ENCODE measurements at regions not wholly inside any gene's neighbourhood (a gene's known extent, or its start where the extent isn't known, plus 50 kb on each side); places are given as distances from the start of the nearest gene placed in this dataset.

- no peak for DNase-seq (ENCODE audit: low read depth in 2 of 2)
Measured at GRCh38 chr20:20827992-20828597, 115.7 kb upstream of the RALGAPA2 start.

- peak; percentile 18 to 35 for DNase-seq (ENCODE audit: low read depth in 2 of 2)
Measured at GRCh38 chr20:20824924-20825584, 112.6 kb upstream of the RALGAPA2 start.

GRCh38 chr20:20823476-20823881 is 111.0 kb upstream of the RALGAPA2 start:
- DNase-seq (ENCODE audit: low read depth in 2 of 2): no peak

GRCh38 chr20:20821484-20822260 is 109.2 kb upstream of the RALGAPA2 start:
- DNase-seq (ENCODE audit: low read depth in 2 of 2): no peak

- DNase-seq (ENCODE audit: low read depth in 2 of 2): no peak
Measured at GRCh38 chr20:20820785-20821483, 108.5 kb upstream of the RALGAPA2 start.

GRCh38 chr20:20820104-20820503 is 107.7 kb upstream of the RALGAPA2 start:
- no peak for DNase-seq (ENCODE audit: low read depth in 2 of 2)

GRCh38 chr20:20816969-20817755 is 104.7 kb upstream of the RALGAPA2 start:
- no peak for DNase-seq (ENCODE audit: low read depth in 2 of 2)

GRCh38 chr20:20815711-20816455 is 103.4 kb upstream of the RALGAPA2 start:
- DNase-seq (ENCODE audit: low read depth in 2 of 2): no peak

- DNase-seq (ENCODE audit: low read depth in 2 of 2): no peak
Measured at GRCh38 chr20:20814685-20815084, 102.2 kb upstream of the RALGAPA2 start.

- no peak for DNase-seq (ENCODE audit: low read depth in 2 of 2)
Measured at GRCh38 chr20:20812136-20812535, 99.7 kb upstream of the RALGAPA2 start.

GRCh38 chr20:20808016-20808415 is 95.6 kb upstream of the RALGAPA2 start:
- no peak for DNase-seq (ENCODE audit: low read depth in 2 of 2)

GRCh38 chr20:20806121-20807095 is 94.0 kb upstream of the RALGAPA2 start:
- no peak for DNase-seq (ENCODE audit: low read depth in 2 of 2)

- DNase-seq (ENCODE audit: low read depth in 2 of 2): no peak
Measured at GRCh38 chr20:20803011-20803410, 90.6 kb upstream of the RALGAPA2 start.

- no peak for DNase-seq (ENCODE audit: low read depth in 2 of 2)
Measured at GRCh38 chr20:20802328-20802727, 89.9 kb upstream of the RALGAPA2 start.

GRCh38 chr20:20799716-20800312 is 87.4 kb upstream of the RALGAPA2 start:
- DNase-seq (ENCODE audit: low read depth in 2 of 2): no peak

- DNase-seq (ENCODE audit: low read depth in 2 of 2): no peak
Measured at GRCh38 chr20:20797521-20798310, 85.3 kb upstream of the RALGAPA2 start.

- no peak for DNase-seq (ENCODE audit: low read depth in 2 of 2)
Measured at GRCh38 chr20:20796766-20797440, 84.5 kb upstream of the RALGAPA2 start.

GRCh38 chr20:20795721-20796120 is 83.3 kb upstream of the RALGAPA2 start:
- no peak for DNase-seq (ENCODE audit: low read depth in 2 of 2)

All from stimulated activated CD4-positive, alpha-beta T cell treated with anti-CD3 and anti-CD28 coated beads, Interleukin-15, amount 100 ng/mL, for 48 hours (primary cell).